OCI-LY1 (cell line): ENCODE measurements at regions not wholly inside any gene's neighbourhood (a gene's known extent, or its start where the extent isn't known, plus 50 kb on each side); places are given as distances from the start of the nearest gene placed in this dataset.

Experiments
- H2AFZ ChIP-seq: fragments of 200-600 bp; sonication (generic), shearing (Covaris generic); 2 replicates; pipeline ENCODE4 v1.6.0; 2014; ENCODE audit warnings: antibody characterized with exemption, mild to moderate bottlenecking, low read length
- H3F3A ChIP-seq: fragments of 200-600 bp; sonication (generic), shearing (Covaris generic); 2 replicates; pipeline ENCODE4 v1.6.0; 2014; ENCODE audit warnings: mild to moderate bottlenecking, antibody characterized with exemption, low read length, moderate library complexity; ENCODE audit not compliant: insufficient read depth
- H3K27ac ChIP-seq: fragments of 200-600 bp; sonication (generic); 2 replicates; pipeline ENCODE4 v1.5.1; 2014; ENCODE audit warnings: low read length, mixed run types, mild to moderate bottlenecking, low read depth; ENCODE audit not compliant: poor library complexity, severe bottlenecking
- H3K27me3 ChIP-seq: fragments of 200-600 bp; sonication (generic); 2 replicates; pipeline ENCODE4 v1.6.0; 2014; ENCODE audit warnings: antibody characterized with exemption, mild to moderate bottlenecking, low read length, moderate library complexity; ENCODE audit not compliant: insufficient read depth
- H3K36me3 ChIP-seq: fragments of 200-600 bp; sonication (generic); 2 replicates; pipeline ENCODE4 v1.6.1; 2014; ENCODE audit warnings: mild to moderate bottlenecking, antibody characterized with exemption, low read length, moderate library complexity, mixed read lengths; ENCODE audit not compliant: insufficient read depth
- H3K4me1 ChIP-seq: fragments of 200-600 bp; sonication (generic); 2 replicates; pipeline ENCODE4 v1.5.1; 2014; ENCODE audit warnings: mild to moderate bottlenecking, low read length, moderate library complexity; ENCODE audit not compliant: insufficient read depth, severe bottlenecking
- H3K4me2 ChIP-seq: fragments of 200-600 bp; sonication (generic), shearing (Covaris generic); 2 replicates; pipeline ENCODE4 v1.6.1; 2014; ENCODE audit warnings: low read length
- H3K4me3 ChIP-seq: fragments of 200-600 bp; sonication (generic); 2 replicates; pipeline ENCODE4 v1.5.1; 2014; ENCODE audit warnings: low read length, low read depth, mild to moderate bottlenecking, mixed read lengths; ENCODE audit not compliant: poor library complexity, severe bottlenecking
- H3K79me2 ChIP-seq: fragments of 200-600 bp; shearing (Covaris generic); 2 replicates; pipeline ENCODE4 v1.6.1; 2016; ENCODE audit warnings: mixed run types, low read length, mixed read lengths; ENCODE audit not compliant: insufficient read depth
- H3K9ac ChIP-seq: fragments of 200-600 bp; sonication (generic), shearing (Covaris generic); 2 replicates; pipeline ENCODE4 v1.6.1; 2014; ENCODE audit warnings: mild to moderate bottlenecking, low read length, mixed read lengths
- H3K9me2 ChIP-seq: fragments of 200-600 bp; sonication (generic), shearing (Covaris generic); 2 replicates; pipeline ENCODE4 v1.6.1; 2014; ENCODE audit warnings: low read depth, mild to moderate bottlenecking, low read length, mixed read lengths
- H3K9me3 ChIP-seq: fragments of 200-600 bp; shearing (Covaris generic); 2 replicates; pipeline ENCODE4 v1.6.1; 2014; ENCODE audit warnings: low read length, mixed read lengths
- H4K20me1 ChIP-seq: fragments of 200-600 bp; sonication (generic), shearing (Covaris generic); 2 replicates; pipeline ENCODE4 v1.6.0; 2016; ENCODE audit warnings: mild to moderate bottlenecking, low read length; ENCODE audit not compliant: insufficient read depth
- EZH2 ChIP-seq: fragments of 200-600 bp; sonication (generic), shearing (Covaris generic); IDR thresholded peaks from 2 replicates; pipeline ENCODE4 v1.8.0; 2017; ENCODE audit warnings: borderline replicate concordance, mixed run types, mild to moderate bottlenecking, antibody characterized with exemption, low read length, moderate library complexity, mixed read lengths
- TF ChIP-seq, protein P1 (sequence below): fragments of 200-600 bp; sonication (generic), shearing (Covaris generic); IDR thresholded peaks from 2 replicates; pipeline ENCODE4 v1.5.1; 2017; ENCODE audit warnings: mild to moderate bottlenecking, antibody characterized with exemption, low read length, moderate library complexity, mixed read lengths

DNA sequence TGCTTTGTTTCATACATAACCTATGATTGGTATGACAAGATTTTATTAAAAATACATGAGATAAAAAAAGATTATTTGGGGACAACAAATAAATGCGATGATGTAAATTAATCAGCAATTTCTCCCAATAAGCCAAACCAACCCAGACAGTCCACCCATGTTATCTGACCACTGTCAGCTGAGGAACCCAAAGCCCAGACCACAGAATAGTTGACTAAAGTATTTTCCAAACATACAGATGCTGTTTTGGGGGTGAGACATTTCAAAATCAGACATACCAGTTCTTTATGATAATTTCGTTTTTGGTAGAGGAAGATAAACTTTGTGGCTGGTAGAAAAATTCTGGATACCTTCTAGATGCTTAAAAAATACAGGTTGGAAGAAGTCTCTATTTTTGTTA is 650.8 kb upstream of the FAM241A start:
- H3K79me2 ChIP-seq: no peaks in the 10 kb centered on the region

DNA sequence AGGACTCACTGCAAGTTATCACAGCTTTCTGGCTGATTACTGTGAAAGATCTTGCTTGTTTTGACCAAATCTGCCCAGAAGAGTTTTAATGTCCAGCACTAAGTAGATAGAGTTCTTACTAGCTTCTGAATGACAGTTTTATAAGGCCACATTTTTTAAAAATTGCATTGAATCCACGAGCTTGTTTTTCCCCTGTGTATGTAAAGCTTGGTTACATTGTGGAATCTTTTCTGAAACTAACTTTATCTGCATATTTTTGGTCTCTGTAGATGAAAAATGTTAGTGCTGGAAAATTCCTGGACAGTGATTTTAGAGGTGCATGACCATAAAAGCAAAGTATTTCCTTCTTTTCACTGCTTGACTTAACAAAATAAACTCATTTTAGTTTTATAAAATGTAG is 650.3 kb upstream of the FAM241A start:
- no peak overlapping the region for H3K4me3 ChIP-seq
- no peak overlapping the region for H3K27ac ChIP-seq
- H3K27me3 ChIP-seq: no peaks in the 10 kb centered on the region
- no peak overlapping the region for H3K4me2 ChIP-seq
- no peaks in the 10 kb centered on the region for H3K36me3 ChIP-seq
- no peak overlapping the region for H3K9ac ChIP-seq
- no peaks in the 10 kb centered on the region for H3K9me3 ChIP-seq
- H3K4me1 ChIP-seq: no peaks in the 10 kb centered on the region
- no peaks in the 10 kb centered on the region for H3K9me2 ChIP-seq
- no peak for TF ChIP-seq EZH2
- TF ChIP-seq, protein P1, sequence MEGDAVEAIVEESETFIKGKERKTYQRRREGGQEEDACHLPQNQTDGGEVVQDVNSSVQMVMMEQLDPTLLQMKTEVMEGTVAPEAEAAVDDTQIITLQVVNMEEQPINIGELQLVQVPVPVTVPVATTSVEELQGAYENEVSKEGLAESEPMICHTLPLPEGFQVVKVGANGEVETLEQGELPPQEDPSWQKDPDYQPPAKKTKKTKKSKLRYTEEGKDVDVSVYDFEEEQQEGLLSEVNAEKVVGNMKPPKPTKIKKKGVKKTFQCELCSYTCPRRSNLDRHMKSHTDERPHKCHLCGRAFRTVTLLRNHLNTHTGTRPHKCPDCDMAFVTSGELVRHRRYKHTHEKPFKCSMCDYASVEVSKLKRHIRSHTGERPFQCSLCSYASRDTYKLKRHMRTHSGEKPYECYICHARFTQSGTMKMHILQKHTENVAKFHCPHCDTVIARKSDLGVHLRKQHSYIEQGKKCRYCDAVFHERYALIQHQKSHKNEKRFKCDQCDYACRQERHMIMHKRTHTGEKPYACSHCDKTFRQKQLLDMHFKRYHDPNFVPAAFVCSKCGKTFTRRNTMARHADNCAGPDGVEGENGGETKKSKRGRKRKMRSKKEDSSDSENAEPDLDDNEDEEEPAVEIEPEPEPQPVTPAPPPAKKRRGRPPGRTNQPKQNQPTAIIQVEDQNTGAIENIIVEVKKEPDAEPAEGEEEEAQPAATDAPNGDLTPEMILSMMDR: no peak
- no peaks in the 10 kb centered on the region for H4K20me1 ChIP-seq
- no peaks in the 10 kb centered on the region for H3F3A ChIP-seq
- no peaks in the 10 kb centered on the region for H3K79me2 ChIP-seq
- H2AFZ ChIP-seq: no peak overlapping the region

More for the DNA sequence above, 650.8 kb upstream of the FAM241A start:
- Histone ChIP-seq H3K9ac (no peak overlapping the region), H3K36me3 (no peaks in the 10 kb centered on the region), H3K4me2 (no peak overlapping the region), H3K27me3 (no peaks in the 10 kb centered on the region), H2AFZ (no peak overlapping the region), H3K9me2 (no peaks in the 10 kb centered on the region), H3F3A (no peaks in the 10 kb centered on the region), H3K4me3 (no peak overlapping the region), H3K4me1 (no peaks in the 10 kb centered on the region), H3K27ac (no peak overlapping the region), H4K20me1 (no peaks in the 10 kb centered on the region), H3K9me3 (no peaks in the 10 kb centered on the region)
- no peak for TF ChIP-seq EZH2
- TF ChIP-seq, protein P1: no peak

DNA sequence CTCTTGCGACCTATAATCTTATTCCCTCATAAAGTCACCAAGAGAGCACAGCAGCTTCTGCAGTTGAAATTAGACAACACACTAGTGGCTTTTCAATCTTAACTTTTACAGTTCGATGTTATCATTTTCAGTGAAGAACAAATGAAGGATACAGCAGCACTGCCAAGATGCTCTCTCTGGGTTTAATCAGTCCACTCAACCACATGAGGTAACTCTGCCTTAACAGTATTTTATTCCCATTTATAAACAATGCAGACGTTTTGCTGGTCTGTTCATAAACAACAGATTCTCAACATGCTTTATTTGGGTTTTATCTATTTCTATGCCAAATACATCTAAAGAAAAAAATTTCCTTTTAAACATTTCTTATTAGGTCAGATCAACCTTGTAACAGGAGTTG is 646.0 kb upstream of the FAM241A start:
- Histone ChIP-seq H3K4me2 (no peak overlapping the region), H3K4me3 (no peak overlapping the region), H2AFZ (no peak overlapping the region), H3K9ac (no peak overlapping the region), H4K20me1 (no peaks in the 10 kb centered on the region), H3K79me2 (no peaks in the 10 kb centered on the region), H3K9me3 (no peaks in the 10 kb centered on the region), H3K9me2 (no peaks in the 10 kb centered on the region), H3F3A (no peaks in the 10 kb centered on the region), H3K27me3 (no peaks in the 10 kb centered on the region), H3K36me3 (no peaks in the 10 kb centered on the region), H3K27ac (no peak overlapping the region), H3K4me1 (no peaks in the 10 kb centered on the region)
- TF ChIP-seq EZH2: no peak
- TF ChIP-seq, protein P1: no peak
